ENCODE measurements at regions not wholly inside any gene's neighbourhood (a gene's known extent, or its start where the extent isn't known, plus 50 kb on each side); places are given as distances from the start of the nearest gene placed in this dataset.

GRCh38 chr2:116585669-116586327 lies 1228.7 kb upstream of the DDX18 start (continued):
- TF ChIP-seq SUPT20H (IDR thresholded peaks at IDR 0.05; ENCODE audit: borderline replicate concordance, control insufficient read depth, low read depth, low read length) = no peak
- no peak for TF ChIP-seq MXI1 (IDR thresholded peaks at IDR 0.05; ENCODE audit: low read depth, low read length)
- no peak for TF ChIP-seq ELK1 (IDR thresholded peaks at IDR 0.05; ENCODE audit: low read depth, low read length)
- TF ChIP-seq E2F4 (IDR thresholded peaks at IDR 0.05; ENCODE audit: low read depth, low read length) = no peak

- WGBS (ENCODE audit: insufficient coverage, insufficient replicate concordance, low lambda C conversion rate, missing lambda C conversion rate) = 5% methylated on average over 1 of the region's 1 CpG
- no peaks in the 10 kb centered on the region for H3K27me3 ChIP-seq (replicated peaks in 1 of 2; ENCODE audit: control insufficient read depth in 2 of 2, insufficient read depth in 2 of 2, low read length in 1 of 2)
- H3K9me3 ChIP-seq (replicated peaks; ENCODE audit: control insufficient read depth, insufficient read depth, low read length) = no peaks in the 10 kb centered on the region
- no peak for FAIRE-seq
- POLR2A ChIA-PET = no interaction called here
- no peak for ATAC-seq
- no peak overlapping the region for H3K4me2 ChIP-seq (ENCODE audit: control insufficient read depth, insufficient read depth)
- CTCF ChIA-PET = no interaction called here
- SMC1A ChIA-PET (ENCODE audit: uncharacterized antibody, unreplicated experiment) = interaction anchor here (0.7 kb wide), 1 partner anchor 12 kb away, joined by 3 read pairs; no protein-coding TSS in a partner anchor
- RAD21 ChIA-PET (ENCODE audit: unreplicated experiment) = no interaction called here
- H3K79me2 ChIP-seq (ENCODE audit: control insufficient read depth, insufficient read depth, low read length) = no peaks in the 10 kb centered on the region
- H3K27ac ChIP-seq (ENCODE audit: control insufficient read depth, insufficient read depth) = no peak overlapping the region
- no peak overlapping the region for H3K9ac ChIP-seq (ENCODE audit: control insufficient read depth, insufficient read depth, low read length)
- no TSS peak for BruUV-seq (replicated peaks)
- intact Hi-C loops (cut with micrococcal nuclease; ENCODE audit: unreplicated experiment) = no loop called here
- no peaks in the 10 kb centered on the region for H3K4me1 ChIP-seq (ENCODE audit: control insufficient read depth, insufficient read depth, low read length)
- in situ Hi-C loops (cut with MboI) = no loop called here
- H4K20me1 ChIP-seq (ENCODE audit: control insufficient read depth, insufficient read depth) = no peaks in the 10 kb centered on the region
- TF ChIP-seq RB1 (IDR thresholded peaks at IDR 0.05; ENCODE audit: borderline replicate concordance) (no peak), RUNX3 (IDR thresholded peaks at IDR 0.05; ENCODE audit: low read length) (no peak), ASH2L (IDR thresholded peaks at IDR 0.05; ENCODE audit: borderline replicate concordance, low read depth) (no peak), MTA3 (IDR thresholded peaks at IDR 0.05; ENCODE audit: borderline replicate concordance, low read length) (no peak), ZBED1 (IDR thresholded peaks at IDR 0.05; ENCODE audit: borderline replicate concordance) (no peak), HDGF (IDR thresholded peaks at IDR 0.05) (no peak), SREBF2 (IDR thresholded peaks at IDR 0.05; ENCODE audit: low read length) (no peak), ELK1 (IDR thresholded peaks at IDR 0.05; ENCODE audit: low read depth, low read length) (no peak), NR2F1 (conservative IDR thresholded peaks at IDR 0.05) (no peak), LARP7 (IDR thresholded peaks at IDR 0.05) (no peak), RAD21 (IDR thresholded peaks at IDR 0.05; ENCODE audit: insufficient read depth, low read depth, low read length) (no peak), BCL11A (IDR thresholded peaks at IDR 0.05; ENCODE audit: low read depth, low read length) (no peak), ATF7 (IDR thresholded peaks at IDR 0.05; ENCODE audit: low read depth) (no peak), SUPT20H (IDR thresholded peaks at IDR 0.05; ENCODE audit: borderline replicate concordance, control insufficient read depth, low read depth, low read length) (no peak)
- DNase-seq (ENCODE audit: low read depth, low spot score) = no peak
- H3K36me3 ChIP-seq (ENCODE audit: control insufficient read depth in 2 of 2, insufficient read depth in 2 of 2, low read length in 1 of 2) = no peaks in the 10 kb centered on the region
- H2AFZ ChIP-seq (ENCODE audit: control insufficient read depth, low read depth, low read length) = no peak overlapping the region
- H3K4me3 ChIP-seq = no peak overlapping the region
Measured at GRCh38 chr2:116586328-116586689, 1228.2 kb upstream of the DDX18 start.

Measured in GM12878 (cell line).